DMS114 treated with DMSO at 0.1 percent for 48 hours (cell line): ENCODE measurements at regions not wholly inside any gene's neighbourhood (a gene's known extent, or its start where the extent isn't known, plus 50 kb on each side); places are given as distances from the start of the nearest gene placed in this dataset.

Experiments
- DNase-seq: peaks from one replicate; lab custom pipeline; 2025; ENCODE audit not compliant: unreplicated experiment; lab: John Stamatoyannopoulos, UW

DNA sequence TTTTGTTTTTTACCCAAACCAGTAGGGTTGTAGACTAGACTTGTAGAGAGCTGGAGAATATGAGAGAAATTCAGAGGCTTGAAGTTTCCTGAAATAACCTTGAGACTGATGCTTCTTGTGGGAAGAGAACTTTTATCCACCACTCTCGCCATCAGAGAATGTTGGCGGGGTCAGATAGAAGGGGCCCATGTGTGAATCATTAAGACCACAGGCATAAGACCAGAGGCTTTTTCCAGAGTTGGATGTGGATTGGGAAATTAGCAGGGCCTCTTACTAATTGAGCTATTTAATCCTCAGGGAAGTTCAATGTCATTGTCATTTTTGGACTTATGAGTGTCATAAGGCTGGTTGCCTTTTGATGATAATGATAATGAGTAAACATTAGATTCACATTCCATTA is 246.9 kb upstream of the THRB start:
- no peak for DNase-seq

DNA sequence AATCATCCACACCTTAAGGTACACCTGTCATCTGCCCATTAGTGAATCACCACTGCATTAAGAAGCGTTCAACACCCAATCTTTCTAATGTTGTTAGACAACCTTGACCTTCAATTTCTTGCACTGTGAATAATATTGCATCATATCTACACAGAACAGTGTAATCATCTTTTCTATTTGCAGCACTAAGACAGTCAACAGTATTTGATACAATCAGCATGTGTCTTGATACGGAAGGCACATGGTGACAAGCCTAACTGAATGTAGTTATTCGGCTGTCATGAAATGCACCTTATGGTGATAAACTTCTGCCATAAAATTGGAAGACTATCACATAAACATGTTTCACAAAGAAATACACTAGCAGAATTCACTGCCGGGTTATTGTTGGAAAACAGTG is 253.9 kb upstream of the THRB start:
- no peak for DNase-seq

DNA sequence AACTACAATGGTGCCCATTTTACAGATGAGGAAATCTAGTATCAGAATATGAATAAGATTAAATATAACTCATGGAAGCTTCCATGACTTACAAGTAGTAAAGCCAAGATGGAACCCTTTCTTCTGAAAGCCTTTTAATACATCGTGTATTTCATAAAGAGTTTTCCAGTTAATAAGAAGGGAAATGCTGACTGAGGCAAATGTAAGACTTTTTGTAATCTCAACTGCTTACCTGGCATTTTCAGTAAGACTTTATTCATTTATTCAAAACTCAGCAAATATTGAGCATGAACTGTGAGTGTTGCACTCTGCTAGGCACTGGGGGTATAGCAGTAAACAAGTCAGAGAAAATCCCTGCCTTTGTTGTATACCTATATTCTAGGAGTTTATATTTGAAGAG is 256.4 kb upstream of the THRB start:
- DNase-seq = no peak

DNA sequence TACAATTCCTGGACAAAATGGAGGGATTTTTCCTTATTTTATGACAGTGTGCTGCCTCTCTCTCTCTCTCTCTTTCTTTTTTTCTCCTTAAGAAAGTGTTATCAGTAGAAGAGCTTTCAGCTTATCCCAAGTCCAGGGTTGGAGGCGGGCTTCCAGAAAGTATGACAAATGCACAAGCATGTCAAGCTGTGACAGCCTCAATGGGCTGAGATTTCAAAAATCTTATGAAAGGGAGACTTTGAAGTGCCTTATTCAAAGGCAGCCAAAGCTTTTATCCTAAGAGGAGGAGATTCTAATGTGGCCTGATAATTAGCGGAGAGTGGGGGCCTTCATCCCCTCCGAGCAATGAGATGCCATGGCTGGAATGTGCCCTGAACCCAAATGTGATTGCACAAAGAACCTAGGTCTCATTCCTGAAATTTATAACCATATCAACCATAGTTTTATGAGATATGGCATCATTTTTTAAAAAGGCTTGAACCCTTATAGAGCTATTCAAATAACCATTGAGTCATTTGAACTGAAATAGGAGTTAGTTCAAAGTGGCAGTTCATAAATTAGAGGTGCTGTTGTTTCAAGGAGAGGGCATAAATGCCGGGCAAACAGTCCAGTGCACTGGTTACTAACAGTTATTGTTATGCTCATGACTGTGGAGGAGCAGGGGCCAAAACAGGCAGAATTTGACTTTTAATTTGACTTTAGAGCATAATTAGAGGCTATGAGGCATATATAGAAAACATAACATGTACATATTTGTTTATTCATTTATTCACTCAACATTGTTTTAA is 261.6 kb upstream of the THRB start:
- no peak for DNase-seq

- no peak for DNase-seq
These were observed 268.7 kb upstream of the THRB start for GRCh38 chr3:24763393-24763792.

GRCh38 chr3:24764236-24764915 is 269.7 kb upstream of the THRB start:
- DNase-seq = no peak

DNA sequence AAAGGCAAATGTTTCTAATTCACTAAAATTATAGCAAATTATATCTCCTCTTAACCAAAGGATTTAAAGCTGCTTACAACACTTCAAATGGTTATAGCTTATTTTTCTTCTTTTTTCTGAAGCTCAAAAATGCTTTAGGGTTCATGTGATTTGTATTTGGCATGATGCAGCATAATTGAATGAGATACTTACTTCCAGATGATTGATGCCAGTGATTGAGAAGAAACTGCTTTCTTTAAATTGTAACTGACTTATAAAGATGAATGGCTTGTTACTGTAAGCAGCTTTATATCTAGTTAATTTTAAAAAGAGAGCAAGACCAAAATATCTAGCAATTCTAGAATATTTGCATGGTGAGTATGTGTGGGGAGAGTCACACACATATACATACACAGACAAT is 270.7 kb upstream of the THRB start:
- DNase-seq = no peak

DNA sequence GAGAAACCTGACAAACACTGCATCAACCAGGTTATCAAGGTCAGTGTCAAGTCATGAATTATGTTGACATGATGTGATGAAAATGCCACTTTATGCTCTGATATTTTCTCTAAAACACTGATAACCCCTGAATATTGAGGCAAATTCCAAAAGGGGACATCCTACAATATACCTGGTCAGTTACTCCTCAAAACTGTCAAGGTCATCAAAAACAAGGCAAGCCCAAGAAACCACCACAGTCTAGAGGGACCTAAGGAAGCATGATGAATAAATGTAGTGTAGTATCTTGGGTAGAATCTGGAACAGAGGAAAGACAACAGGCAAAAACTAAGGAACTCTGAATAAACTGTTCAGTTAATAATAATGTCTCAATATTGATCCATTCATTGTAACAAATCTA is 275.3 kb upstream of the THRB start:
- no peak for DNase-seq

DNA sequence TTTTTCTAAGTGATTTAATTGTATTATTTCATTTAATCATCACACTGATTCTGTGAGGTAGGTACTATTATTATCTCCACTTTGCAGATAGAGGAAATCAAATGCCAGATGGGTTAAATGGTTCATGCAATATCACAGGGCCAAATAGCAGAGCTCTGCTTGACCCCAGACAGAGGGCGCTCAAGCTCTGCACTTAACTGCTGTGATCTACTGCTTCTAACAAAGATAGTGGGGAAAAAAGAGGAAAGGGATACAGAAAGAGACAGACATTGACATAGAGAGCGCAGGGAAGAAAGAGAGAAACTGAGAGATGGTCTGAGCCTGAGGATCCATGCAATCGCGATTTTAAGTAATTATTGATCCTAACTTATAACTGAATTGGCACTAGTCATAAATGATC is 279.1 kb upstream of the THRB start:
- peak; percentile 18 for DNase-seq

DNA sequence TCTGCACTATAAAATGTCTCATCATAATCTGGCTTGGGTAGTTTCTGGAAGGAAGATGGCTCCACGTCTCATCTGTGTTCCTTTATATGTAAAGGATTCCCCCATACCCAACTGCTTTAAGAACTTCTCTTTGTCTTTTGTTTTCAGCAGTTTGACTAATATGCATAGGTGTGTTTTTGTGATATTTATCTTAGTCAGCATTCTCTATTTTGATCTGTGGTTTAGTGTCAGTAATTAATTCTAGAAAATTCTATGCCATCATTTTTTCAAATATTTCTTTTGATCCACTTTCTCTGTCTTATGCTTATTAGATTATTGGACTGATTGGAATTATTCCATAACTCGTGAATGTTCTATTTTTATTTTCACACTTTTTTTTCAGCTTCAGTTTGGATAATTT is 286.3 kb upstream of the THRB start:
- DNase-seq = no peak

- DNase-seq = no peak
These were observed 286.8 kb upstream of the THRB start for GRCh38 chr3:24781454-24781853.

- no peak for DNase-seq
These were observed 299.2 kb upstream of the THRB start for GRCh38 chr3:24793896-24794295.

DNA sequence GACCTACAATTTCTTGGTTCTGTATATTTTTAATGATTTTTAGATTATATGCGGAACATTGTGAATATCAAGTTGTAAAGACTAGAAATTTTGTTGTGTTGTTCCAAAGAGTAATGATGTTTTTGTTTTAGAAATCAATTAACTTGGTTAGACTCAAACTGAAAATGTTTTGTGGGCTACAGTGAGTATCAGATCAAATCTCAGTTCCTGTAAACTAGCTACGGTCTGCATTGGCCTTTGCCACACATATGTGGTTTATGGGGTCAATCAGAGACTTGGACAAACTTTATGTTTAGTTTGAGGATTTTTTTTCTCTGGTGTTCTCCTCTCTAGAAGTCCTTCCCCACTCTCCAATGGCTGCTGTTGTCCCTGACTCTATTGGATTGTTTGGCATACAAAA is 308.0 kb upstream of the THRB start:
- DNase-seq = no peak

- DNase-seq = no peak
These were observed 309.4 kb upstream of the THRB start for GRCh38 chr3:24804095-24804494.

GRCh38 chr3:24810881-24811280 is 316.2 kb upstream of the THRB start:
- DNase-seq = no peak

GRCh38 chr3:24812116-24812515 is 317.5 kb upstream of the THRB start:
- DNase-seq = no peak

GRCh38 chr3:24818055-24818454 is 323.4 kb upstream of the THRB start:
- DNase-seq = no peak

- DNase-seq = no peak
These were observed 333.4 kb upstream of the THRB start for GRCh38 chr3:24828011-24828410.

GRCh38 chr3:24828551-24828950 is 333.9 kb upstream of the THRB start:
- no peak for DNase-seq

DNA sequence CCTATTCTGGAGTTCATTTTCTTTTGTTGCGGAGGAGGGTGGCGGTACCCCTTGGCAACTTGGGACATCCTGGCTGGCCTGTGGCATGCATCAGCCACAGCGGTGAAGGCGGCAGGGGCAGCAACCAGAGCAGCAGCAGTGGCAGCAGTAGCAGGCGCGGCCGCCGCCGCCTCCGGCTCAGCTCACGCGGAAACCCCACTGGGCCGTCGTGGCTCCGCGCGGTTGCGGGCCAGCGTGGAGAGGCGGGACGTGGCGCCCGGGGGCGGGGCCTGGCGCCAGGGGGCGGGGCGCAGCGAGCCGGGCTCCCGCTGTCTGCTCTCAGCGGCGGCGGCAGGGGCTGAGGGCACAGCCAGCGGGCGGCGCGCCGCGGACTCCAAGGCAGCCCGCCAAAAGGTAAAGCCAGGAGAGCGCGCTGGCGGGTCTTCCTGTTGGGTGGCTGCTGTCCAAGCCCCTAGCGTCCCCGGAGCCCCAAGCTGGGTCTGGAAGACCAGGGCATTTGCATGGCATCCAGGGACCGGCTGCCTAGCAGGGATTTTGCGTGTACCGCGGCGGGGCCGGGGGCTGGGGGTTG is 334.4 kb upstream of the THRB start:
- no peak for DNase-seq

DNA sequence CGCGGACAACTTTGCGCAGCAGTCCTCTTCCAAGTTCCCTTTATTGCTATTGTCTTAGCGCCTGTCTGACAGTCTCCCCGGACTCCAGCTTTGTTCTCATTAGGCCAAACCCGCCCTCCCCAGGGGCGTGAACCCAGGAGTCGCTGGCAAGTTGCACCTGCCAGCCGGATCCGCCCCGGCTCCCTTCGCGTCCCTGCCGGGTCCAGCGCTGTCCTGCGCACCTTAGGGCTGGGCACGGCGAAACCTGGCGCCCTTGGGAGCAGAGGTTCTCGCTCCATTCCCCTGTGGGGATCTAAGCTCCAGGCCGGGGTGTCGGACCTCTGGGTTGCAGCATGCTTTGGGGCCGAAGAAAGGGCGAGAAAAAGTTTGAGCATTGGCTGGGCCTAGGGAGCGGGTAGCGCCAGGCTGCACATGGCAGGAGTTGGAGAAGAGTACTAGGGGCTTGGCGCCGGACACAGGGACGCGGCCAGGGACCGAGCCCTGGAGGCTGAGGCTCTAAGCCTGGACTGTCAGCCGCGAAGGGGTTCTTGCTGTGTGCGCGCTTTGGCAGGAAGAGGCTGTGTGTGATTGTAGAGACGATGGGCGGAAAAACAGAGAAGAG is 335.1 kb upstream of the THRB start:
- no peak for DNase-seq
